D721Med (cell line): ENCODE measurements at regions not wholly inside any gene's neighbourhood (a gene's known extent, or its start where the extent isn't known, plus 50 kb on each side); places are given as distances from the start of the nearest gene placed in this dataset.

Experiments used
- DNase-seq: peaks from one replicate; pipeline ENCODE4 v3.0.0; 2011; ENCODE audit warnings: low spot score; ENCODE audit not compliant: insufficient read length
- FAIRE-seq: peaks from 2 replicates; lab custom pipeline; 2011; peaks lifted over from hg19 to GRCh38; lab: Jason Lieb, UNC
- TF ChIP-seq, protein P1 (sequence below): IDR thresholded peaks from 2 replicates; pipeline ENCODE4 v1.5.1; 2012; ENCODE audit warnings: mild to moderate bottlenecking, control low read depth; ENCODE audit not compliant: insufficient read depth; ENCODE audit errors: missing control alignments

DNA sequence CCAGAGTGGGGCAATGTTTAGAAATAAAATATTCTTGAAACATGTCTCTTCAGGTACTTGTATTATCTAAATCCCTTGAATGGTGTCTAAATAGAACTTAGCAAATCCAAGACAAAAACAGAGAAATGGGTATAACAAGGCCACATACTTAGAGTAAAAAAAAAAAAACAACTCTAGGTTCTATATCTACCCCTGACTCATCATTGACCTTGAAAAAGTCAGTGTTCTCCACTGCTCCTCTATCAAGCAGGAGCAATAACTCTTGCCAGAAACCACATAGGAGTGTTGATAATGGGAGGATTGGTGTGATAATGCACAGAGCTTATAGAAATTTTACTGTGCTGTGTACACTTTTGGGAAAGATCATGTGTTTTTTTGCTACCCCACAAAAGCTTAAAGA lies 296.6 kb upstream of the PMFBP1 start:
- DNase-seq (no peak), FAIRE-seq (no peak)
- TF ChIP-seq, protein P1, sequence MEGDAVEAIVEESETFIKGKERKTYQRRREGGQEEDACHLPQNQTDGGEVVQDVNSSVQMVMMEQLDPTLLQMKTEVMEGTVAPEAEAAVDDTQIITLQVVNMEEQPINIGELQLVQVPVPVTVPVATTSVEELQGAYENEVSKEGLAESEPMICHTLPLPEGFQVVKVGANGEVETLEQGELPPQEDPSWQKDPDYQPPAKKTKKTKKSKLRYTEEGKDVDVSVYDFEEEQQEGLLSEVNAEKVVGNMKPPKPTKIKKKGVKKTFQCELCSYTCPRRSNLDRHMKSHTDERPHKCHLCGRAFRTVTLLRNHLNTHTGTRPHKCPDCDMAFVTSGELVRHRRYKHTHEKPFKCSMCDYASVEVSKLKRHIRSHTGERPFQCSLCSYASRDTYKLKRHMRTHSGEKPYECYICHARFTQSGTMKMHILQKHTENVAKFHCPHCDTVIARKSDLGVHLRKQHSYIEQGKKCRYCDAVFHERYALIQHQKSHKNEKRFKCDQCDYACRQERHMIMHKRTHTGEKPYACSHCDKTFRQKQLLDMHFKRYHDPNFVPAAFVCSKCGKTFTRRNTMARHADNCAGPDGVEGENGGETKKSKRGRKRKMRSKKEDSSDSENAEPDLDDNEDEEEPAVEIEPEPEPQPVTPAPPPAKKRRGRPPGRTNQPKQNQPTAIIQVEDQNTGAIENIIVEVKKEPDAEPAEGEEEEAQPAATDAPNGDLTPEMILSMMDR: no peak

DNA sequence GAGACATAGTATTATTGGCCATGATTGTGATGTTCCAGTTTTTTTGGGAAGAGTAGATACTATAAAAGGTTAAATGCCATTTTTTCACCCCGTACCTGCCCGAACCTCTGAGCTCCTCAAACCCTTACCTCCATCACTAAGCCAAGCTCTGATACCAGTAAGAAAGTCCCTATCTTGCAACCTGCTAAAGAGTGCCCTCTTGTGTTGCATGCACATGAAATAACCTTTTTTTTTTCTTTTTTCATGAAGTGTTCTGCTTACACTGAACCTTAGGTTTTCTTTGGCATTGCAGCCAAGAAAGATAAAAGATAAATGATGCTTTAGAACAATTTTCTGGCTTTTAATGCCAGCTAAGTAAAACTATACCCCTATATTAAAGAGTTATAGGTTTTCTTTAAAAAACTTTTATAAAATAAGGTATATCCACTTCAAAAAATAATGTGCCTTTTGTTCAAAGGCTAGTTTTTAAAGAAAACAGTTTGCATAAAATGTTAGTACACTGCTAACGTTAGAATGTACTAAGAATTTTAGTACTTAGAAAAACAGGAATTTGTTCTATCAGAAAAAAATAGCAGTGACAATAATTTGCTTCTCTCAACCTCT lies 295.3 kb upstream of the PMFBP1 start:
- DNase-seq (no peak), FAIRE-seq (no peak)
- TF ChIP-seq, protein P1: peak; percentile 80

DNA sequence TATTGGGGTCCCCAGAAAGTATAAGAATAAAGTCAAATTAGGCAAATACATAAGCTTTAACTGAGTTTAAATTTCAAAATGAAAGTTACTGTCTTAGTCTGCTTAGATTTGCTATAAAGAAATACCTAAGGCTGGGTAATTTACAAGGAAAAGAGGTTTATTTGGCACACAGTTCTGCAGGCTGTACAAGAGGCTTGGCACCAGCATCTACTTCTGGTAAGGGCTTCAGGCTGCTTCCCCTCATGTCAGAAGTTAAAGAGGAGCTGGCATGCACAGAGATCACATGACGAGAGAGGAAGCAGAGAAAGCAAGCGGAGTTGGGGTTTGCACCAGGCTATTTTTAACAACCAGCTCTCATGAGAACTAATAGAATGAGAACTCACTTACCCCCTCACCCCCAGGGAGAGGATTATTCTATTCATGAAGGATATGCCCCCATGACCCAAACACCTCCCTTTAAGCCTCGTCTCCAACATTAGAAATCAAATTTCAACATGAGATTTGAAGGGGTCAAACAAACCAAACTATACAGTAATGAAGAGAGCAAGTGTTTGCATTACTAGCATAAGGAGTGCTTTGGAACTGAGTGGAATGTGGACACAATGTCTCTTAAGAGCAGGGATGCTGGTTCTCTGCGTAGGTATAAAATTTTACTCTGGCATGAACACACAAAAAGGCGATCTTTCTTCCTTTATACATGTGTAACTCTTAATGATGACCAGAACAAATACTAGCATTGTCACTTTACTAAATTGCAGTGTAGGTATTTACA lies 292.8 kb upstream of the PMFBP1 start:
- FAIRE-seq: no peak
- TF ChIP-seq, protein P1: no peak
- no peak for DNase-seq

DNA sequence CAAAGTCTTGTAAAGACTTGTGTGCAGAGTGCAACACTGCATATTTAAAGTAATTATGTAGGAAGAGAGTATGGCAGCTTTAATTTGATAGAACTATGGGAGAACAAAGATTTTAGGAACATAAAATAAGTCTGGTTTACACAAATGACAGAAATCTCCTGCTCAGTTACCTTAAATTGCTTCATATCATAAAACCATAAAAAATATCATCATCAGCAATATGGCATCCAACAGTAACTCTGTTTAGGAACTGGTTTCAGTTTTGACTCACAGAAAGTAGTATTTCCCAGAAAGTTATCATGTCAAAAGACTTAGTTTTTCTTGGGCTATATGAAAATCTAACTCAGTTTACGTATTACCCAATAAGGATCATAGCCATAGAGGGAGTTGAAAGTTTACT lies 292.1 kb upstream of the PMFBP1 start:
- DNase-seq (no peak), FAIRE-seq (no peak)
- TF ChIP-seq, protein P1: no peak

DNA sequence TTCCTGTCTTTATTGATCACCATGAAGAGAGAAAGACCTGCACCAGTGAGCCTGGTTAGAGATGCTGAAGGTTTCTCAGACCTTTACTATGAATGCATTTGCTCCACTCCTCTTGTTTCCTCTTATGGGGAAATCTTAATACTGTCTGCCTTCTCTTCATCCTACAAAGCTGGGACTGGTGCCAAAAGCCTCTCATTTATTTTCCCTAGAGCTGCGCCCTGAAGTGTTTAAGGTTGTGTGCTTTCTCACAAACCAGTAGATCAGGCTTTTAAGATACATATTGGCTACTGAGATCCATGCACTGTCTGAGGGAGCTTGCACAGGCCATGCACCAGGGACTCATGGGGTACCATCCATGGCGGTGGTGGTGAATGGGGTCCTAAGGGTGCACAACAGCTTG lies 286.1 kb upstream of the PMFBP1 start:
- FAIRE-seq: no peak
- DNase-seq: no peak
- TF ChIP-seq, protein P1: no peak

DNA sequence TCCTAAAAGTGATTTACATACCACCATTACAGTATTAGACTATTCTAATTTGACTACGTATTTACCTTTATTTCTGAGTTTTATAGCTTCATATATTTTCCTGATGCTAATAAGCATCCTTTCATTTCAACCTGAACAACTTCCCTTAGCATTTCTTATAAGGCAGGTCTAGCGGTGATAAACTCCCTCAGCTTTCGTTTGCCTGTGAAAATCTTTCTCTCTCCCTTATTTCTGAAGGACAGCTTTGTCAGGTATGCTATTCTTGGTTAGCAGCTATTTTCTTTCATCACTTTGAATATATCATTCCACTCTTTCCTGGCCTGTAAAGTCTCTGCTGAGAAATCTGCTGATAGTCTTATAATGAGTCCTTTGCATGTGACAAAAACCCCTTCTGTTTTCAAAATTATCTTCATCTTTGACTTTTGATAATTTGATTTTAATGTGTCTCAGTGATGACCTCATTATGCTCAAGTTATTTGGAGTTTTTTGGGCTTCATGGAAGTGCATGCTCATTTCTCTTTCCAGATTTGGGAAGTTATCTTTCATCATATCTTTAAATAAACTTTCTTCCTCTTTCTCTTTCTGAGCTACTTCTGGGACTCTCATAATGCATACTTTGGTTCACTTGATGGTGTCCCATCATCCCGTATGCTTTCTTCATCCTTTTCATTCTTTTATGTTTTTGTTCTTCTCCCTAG lies 285.4 kb upstream of the PMFBP1 start:
- TF ChIP-seq, protein P1: no peak
- FAIRE-seq: no peak

More for the DNA sequence above, 285.4 kb upstream of the PMFBP1 start:
- no peak for DNase-seq
